ENCODE measurements at regions not wholly inside any gene's neighbourhood (a gene's known extent, or its start where the extent isn't known, plus 50 kb on each side); places are given as distances from the start of the nearest gene placed in this dataset.

GRCh38 chrX:36436361-36436760 lies 516.8 kb downstream of the CFAP47 start:
- DNase-seq: peak; percentile 13

DNA sequence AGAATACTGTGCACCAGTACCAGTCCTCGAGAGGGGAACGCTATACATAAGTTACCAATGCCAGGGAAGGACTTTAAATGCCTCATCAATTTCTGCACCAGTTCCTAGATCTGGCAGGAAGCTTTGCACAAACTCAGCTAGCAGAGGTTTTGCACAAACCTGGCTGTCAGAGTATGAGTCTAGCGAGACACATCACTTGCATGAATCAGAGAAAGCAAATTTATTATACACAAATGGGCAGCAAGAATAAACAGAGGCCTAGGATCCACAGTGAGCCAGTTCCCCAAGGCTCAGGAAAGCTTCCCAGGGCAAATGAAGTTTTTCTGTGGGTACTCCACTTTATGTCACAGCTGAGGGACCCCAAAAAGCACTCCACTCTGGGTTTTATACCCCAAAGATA lies 523.5 kb downstream of the CFAP47 start:
- DNase-seq: no peak

DNA sequence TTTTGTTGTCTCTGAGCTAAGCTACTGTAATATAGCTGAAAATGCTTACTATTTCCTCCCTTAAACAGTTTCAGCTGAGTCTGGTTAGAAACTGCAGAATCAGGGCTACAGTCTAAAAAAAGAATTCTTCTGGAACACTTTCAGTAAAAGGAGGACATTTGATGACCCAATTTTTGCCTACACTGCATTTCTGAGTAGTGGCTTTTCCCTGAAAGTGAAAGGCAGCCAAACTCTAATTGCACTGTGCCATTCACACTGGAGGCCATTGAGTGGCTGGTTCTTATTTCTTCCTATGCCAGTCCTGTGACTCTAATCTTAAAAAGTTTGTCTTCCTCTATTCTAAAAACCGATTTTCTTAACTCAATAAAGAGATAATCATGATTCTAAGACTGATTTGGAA lies 526.0 kb downstream of the CFAP47 start:
- DNase-seq: no peak

DNA sequence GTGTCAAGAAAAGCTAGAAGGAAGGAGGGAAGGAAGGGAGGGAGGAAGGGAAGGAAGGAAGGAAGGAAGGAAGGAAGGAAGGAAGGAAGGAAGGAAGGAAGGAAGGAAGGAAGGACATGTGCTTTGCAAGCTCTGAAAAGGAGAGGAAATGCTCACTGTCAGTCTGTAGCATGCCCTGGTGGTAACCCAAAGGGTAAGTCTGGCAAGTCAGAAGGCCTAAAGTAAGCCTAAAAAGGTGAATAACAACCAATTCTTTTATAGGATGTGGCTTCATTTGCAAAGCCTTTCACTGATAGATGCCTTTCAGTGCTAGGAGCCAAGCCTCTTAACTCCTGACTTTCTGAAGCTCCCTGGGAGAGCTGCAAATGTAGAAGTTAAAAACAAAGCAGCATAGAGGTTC lies 542.6 kb downstream of the CFAP47 start:
- DNase-seq: no peak

DNA sequence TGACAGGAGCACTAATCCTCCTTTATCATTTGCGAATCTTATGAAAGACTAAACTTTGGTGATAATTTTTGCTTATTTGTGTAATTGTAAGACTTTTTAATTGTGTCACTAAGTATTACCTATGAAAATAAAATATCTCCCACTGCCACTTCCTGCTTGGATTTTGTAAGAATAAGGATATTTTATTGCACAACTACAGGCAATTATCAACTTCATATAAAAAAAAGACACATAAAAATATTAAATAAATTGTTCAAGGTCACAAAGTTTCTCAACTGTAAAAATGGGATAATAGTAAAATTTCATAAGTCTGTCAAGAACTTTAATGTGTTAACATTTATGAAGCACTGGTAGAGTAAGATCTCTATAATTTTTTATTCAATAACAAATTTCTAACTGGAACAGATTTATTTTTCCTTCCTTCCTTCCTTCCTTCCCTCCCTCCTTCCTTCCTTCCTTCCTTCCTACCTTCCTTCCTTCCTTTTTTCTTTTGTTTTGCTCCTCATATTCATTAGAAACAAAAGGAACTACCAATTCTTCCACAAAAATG lies 527.6 kb upstream of the FAM47C start:
- DNase-seq: no peak

GRCh38 chrX:36501169-36501702 lies 506.9 kb upstream of the FAM47C start:
- no peak for DNase-seq

GRCh38 chrX:36504625-36505024 lies 503.5 kb upstream of the FAM47C start:
- no peak for DNase-seq

GRCh38 chrX:36508042-36508441 lies 500.1 kb upstream of the FAM47C start:
- DNase-seq: no peak

GRCh38 chrX:36510736-36511135 lies 497.4 kb upstream of the FAM47C start:
- DNase-seq: no peak

DNA sequence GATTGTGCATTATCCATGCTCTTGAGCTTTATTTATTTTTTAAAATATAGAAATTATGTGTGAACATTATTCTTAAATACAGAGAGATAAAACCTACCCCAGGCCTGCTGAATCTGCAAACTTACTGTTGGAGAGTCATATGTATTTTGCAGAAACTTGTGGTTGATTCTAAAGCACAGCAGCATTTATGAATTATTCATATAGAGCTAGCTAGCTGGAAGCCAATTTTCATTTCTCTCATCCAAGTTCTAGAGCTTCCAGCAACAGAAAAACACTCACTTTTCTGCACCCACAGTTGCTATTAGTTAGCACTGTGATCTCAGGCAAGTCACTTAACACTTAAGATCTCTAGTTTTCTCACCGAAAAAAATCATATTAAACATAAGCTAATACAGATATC lies 479.5 kb upstream of the FAM47C start:
- no peak for DNase-seq

DNA sequence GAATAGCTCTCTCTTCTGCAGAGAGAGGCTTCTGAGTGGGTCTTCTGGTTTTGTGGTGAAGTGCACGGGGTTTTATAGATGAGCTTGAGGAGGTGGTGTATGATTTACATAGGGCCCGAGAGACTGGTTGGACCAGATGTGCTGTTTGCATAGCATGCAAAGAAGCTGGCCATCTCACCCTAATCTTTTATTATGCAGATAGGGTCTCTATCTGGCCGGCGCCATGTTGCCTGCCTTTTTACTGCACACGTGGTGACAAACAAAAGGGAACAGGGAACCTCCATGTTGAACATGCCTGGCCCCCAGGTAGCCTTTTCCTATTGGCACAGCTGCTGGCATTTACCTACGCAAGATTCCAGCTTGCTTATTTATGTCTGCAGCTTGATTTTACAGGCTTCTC lies 473.3 kb upstream of the FAM47C start:
- DNase-seq: no peak

- DNase-seq: no peak
Observed at GRCh38 chrX:36543499-36543898, 464.7 kb upstream of the FAM47C start.

DNA sequence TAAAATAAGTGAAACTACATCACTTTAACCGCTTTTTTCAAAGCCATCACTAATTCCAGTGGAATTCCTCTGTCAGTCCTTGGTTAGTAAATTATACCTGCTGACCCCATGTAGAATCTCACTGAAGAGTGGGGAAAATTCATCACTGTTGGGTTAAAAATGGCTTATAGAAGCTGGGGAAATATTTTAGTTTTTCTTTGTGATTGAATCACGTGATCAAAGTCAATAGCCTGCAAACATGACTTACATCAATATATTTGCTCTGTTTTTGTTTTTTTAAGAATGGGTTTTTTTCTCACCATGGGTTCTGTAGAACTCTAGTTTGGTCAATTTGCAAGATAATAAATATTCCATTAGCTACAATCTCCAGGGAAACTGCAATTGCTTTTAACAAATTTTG lies 445.2 kb upstream of the FAM47C start:
- no peak for DNase-seq

- no peak for DNase-seq
Observed at GRCh38 chrX:36568946-36569345, 439.2 kb upstream of the FAM47C start.

GRCh38 chrX:36573720-36574119 lies 434.4 kb upstream of the FAM47C start:
- no peak for DNase-seq

DNA sequence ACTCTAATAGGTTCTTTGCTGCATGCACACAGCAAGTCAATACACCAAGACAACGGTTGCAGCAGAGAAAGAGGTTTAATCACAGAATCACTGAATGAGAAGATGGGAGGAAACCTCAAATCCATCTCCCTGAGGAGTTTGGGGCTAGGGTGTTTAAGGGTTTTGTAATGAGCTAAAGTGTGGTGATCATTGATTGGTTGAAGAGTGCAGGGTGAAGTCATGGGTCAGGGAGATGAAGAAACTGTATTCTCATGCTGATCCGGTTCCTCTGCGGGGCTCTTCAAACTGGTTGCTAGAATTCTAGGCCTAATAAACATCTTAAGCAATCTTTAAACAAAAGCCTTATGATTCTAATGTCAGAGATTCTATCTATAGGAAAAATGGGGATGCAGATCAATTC lies 432.5 kb upstream of the FAM47C start:
- DNase-seq: no peak

DNA sequence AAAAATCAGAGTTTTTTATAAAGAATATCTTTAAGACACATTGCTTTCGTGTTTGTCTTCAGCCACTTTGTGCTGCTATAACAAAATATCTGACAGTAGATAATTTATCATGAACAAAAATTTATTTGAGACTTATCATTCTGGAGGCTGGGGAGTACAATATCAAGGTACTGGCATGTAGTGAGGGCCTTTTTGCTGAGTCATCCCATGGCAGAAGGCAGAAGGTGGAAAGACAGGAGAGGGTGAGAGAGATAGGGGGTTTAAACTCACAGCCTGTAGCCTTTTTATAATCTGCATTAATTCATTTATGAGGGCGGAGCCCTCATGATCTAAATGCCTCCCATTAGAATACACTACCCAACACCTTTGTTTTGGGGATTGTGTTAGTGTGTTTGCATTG lies 431.2 kb upstream of the FAM47C start:
- no peak for DNase-seq

- DNase-seq: no peak
Observed at GRCh38 chrX:36581030-36581429, 427.1 kb upstream of the FAM47C start.

GRCh38 chrX:36583674-36584073 lies 424.5 kb upstream of the FAM47C start:
- DNase-seq: no peak

DNA sequence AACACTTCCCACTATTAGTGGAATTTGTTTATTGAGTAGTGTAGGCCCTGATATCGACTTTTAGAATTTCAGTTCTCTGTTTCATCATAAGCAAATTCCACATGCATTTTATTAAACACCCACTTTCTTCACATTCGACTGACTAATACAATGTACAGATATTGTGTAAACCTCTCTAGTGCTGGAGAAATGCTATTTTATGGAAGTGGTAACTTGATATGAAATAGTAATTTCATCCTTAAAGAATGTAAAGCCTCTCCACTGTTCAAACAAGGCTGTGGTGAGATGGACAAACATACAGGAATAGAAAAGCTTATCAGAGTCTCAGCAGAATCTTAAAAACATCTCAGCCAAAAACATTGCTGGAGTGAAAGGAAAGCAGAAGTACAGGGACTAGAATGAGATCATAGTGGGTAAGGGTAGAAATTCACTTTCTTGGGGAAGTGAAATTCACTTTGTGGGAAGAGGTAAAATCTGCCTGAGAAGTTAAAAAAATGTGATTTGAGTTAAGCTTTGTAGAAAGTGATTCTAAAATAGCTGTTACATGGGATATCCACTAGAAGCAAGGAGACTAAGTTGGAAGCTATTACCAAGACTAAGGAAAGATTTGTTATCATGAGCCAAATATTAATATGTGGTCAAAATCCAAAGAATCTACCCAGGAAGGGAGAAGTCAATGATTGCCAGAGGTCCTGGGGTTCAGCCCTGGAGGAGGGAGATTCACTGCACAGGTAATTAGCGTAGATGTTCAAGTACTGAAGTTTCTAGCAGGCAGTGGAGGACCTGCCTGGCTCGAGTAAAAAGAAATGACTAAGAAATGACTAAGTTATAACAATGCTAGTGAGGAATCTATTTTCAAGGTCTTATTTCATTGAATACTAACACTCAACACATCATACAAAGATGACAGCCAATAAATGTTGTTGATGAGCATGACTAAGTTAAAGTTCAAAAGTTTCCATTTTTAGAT lies 398.3 kb upstream of the FAM47C start:
- peak; percentile 25 for DNase-seq

DNA sequence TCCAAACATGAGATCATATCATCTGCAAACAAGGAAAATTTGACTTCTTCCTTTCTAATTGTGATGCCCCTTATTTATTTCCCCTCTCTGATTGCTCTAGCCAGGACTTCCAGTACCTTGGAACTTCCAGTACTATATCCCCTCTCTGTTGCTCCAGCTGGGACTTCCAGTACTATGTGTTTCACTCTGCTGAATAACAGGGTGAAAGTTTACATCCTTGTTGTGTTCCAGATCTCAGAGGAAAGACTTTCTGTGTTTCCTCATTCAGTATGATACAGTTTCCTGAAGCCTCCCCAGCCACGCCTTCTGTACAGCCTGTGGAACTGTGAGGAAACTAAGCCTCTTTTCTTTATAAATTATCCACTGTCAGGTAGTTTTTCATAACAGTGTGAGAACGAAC lies 381.3 kb upstream of the FAM47C start:
- no peak for DNase-seq

GRCh38 chrX:36640232-36640631 lies 367.9 kb upstream of the FAM47C start:
- DNase-seq: no peak

GRCh38 chrX:36642052-36642451 lies 366.1 kb upstream of the FAM47C start:
- DNase-seq: no peak

DNA sequence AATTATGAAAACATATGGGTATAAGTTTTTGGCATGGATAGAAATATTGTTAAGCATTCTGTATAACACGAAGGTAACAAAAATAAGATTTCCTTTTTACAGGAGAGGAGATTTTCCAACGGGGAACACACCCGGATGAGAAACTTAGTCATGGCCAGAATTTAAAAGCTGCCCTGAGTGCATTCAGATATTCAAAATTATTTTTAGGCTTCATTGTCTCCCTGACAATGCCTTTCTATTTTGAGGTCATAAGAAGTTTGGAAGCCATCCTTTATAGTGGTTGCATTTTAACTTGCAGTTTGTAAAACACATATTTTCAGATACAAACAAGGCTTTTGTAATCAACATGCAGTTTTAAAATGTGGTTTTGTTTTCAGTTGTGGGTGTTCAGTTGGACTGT lies 357.5 kb upstream of the FAM47C start:
- DNase-seq: no peak

All from fibroblast of skin of back (primary cell).